ENCODE measurements at regions not wholly inside any gene's neighbourhood (a gene's known extent, or its start where the extent isn't known, plus 50 kb on each side); places are given as distances from the start of the nearest gene placed in this dataset.

DNA sequence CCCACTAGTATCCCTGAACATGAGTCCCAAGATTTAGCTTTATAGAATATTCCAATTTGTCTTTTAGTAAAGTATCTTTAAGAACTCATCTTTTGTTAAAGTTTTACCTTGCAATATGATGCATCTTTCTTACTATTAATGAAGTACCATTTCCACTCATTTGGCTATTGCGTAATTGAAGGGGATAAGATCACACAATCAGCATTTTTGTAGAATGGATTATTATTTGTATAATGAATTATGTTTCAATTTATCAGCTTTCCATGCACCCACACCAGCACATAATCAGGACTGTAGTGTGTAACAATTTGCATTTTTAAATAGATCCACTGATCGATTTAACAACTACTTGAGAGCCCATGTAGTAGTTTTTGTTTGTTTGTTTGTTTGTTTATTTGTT lies 1364.9 kb upstream of the IGFBP7 start:
- no peak overlapping the region for H3K27ac Mint-ChIP-seq
- POLR2A ChIA-PET: no interaction called here
- H3K9me3 ChIP-seq (ENCODE audit: control insufficient read depth in 2 of 3, low read length in 3 of 3): no peaks in the 10 kb centered on the region
- no peaks in the 10 kb centered on the region for H3K36me3 Mint-ChIP-seq
- H3K4me1 Mint-ChIP-seq: no peaks in the 10 kb centered on the region
- no peaks in the 10 kb centered on the region for H3K27me3 Mint-ChIP-seq
- DNase-seq (no peak), ATAC-seq (no peak)
- H3K4me3 ChIP-seq (ENCODE audit: low read length): no peak overlapping the region
- H3K27ac ChIP-seq (ENCODE audit: low read depth, low read length): no peak overlapping the region
- H3K27me3 ChIP-seq (ENCODE audit: control insufficient read depth in 2 of 2, insufficient read depth in 2 of 2, low read length in 2 of 2): no peaks in the 10 kb centered on the region
- H3K4me3 Mint-ChIP-seq: no peak overlapping the region
- no peaks in the 10 kb centered on the region for H3K36me3 ChIP-seq (ENCODE audit: control insufficient read depth in 2 of 3, insufficient read depth in 3 of 3, low read length in 3 of 3)
- intact Hi-C loops (cut with micrococcal nuclease): no loop called here
- H3K9me3 Mint-ChIP-seq: peaks cover 0 to 11% (median 4%) of the 10 kb centered on the region in 11 donors
- CTCF ChIA-PET: no interaction called here
- H3K4me1 ChIP-seq (ENCODE audit: control insufficient read depth in 2 of 2, insufficient read depth in 2 of 2, low read length in 2 of 2): no peaks in the 10 kb centered on the region

DNA sequence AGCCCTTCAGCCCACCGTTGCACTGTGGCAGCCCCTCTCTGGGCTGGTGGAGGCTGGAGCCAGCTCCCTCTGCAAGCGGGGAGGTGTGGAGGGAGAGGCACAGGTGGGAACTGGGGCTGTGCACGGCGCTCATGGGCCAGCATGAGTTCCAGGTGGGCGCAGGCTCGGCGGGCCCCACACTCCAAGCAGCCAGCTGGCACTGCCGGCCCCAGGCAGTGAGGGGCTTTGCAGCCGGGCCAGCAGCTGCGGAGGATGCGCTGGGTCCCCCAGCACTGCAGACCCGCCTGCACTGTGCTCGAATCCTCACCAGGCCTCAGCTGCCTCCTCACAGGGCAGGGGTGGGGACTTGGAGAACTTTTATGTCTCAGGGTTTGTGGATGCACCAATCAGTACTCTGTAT lies 1354.8 kb upstream of the IGFBP7 start:
- no peaks in the 10 kb centered on the region for H3K36me3 ChIP-seq (ENCODE audit: control insufficient read depth in 2 of 3, insufficient read depth in 3 of 3, low read length in 3 of 3)
- no peak overlapping the region for H3K4me3 Mint-ChIP-seq
- intact Hi-C loops (cut with micrococcal nuclease): no loop called here
- no peak overlapping the region for H3K4me3 ChIP-seq (ENCODE audit: low read length)
- H3K9me3 ChIP-seq (ENCODE audit: control insufficient read depth in 2 of 3, low read length in 3 of 3): no peaks in the 10 kb centered on the region
- POLR2A ChIA-PET: no interaction called here
- H3K27me3 Mint-ChIP-seq: no peaks in the 10 kb centered on the region
- CTCF ChIA-PET: no interaction called here
- no peak overlapping the region for H3K27ac Mint-ChIP-seq
- no peaks in the 10 kb centered on the region for H3K4me1 ChIP-seq (ENCODE audit: control insufficient read depth in 2 of 2, insufficient read depth in 2 of 2, low read length in 2 of 2)
- H3K27me3 ChIP-seq (ENCODE audit: control insufficient read depth in 2 of 2, insufficient read depth in 2 of 2, low read length in 2 of 2): no peaks in the 10 kb centered on the region
- no peaks in the 10 kb centered on the region for H3K4me1 Mint-ChIP-seq
- H3K36me3 Mint-ChIP-seq: no peaks in the 10 kb centered on the region
- ATAC-seq (no peak), DNase-seq (no peak)
- peaks cover 0 to 18% (median 8%) of the 10 kb centered on the region in 11 donors for H3K9me3 Mint-ChIP-seq
- H3K27ac ChIP-seq (ENCODE audit: low read depth, low read length): no peak overlapping the region

DNA sequence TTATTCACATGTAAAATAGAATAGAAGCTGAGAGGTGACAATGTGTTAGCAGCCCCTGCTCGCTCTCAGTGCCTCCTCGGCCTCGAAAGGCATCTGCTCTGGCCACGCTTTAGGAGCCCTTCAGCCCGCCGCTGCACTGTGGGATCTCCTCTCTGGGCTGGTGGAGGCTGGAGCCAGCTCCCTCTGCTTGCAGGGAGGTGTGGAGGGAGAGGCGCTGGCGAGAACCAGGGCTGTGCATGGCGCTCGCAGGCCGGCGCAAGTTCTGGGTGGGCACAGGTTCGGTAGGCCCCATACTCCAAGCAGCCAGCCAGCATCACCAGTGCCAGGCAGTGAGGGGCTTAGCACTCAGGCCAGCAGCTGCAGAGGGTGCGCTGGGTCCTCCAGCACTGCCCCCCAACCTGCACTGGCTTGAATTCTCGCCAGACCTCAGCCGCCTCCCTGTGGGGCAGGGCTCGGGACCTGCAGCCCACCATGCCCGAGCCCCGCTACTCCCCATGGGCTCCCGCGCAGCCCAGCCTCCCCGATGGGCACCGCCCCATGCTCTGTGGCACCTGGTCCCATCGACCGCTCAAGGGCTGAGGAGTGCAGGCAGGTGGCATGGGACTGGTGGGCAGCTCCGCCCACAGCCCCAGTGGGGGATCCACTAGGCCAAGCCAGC lies 1346.7 kb upstream of the IGFBP7 start:
- CTCF ChIA-PET: no interaction called here
- H3K4me1 ChIP-seq (ENCODE audit: control insufficient read depth in 2 of 2, insufficient read depth in 2 of 2, low read length in 2 of 2): no peaks in the 10 kb centered on the region
- no peaks in the 10 kb centered on the region for H3K27me3 ChIP-seq (ENCODE audit: control insufficient read depth in 2 of 2, insufficient read depth in 2 of 2, low read length in 2 of 2)
- Mint-ChIP-seq H3K4me3 (no peak overlapping the region), H3K27me3 (no peaks in the 10 kb centered on the region), H3K4me1 (no peaks in the 10 kb centered on the region), H3K27ac (no peak overlapping the region), H3K9me3 (peaks cover 0 to 16% (median 3%) of the 10 kb centered on the region in 11 donors), H3K36me3 (no peaks in the 10 kb centered on the region)
- no peak overlapping the region for H3K4me3 ChIP-seq (ENCODE audit: low read length)
- no peak overlapping the region for H3K27ac ChIP-seq (ENCODE audit: low read depth, low read length)
- intact Hi-C loops (cut with micrococcal nuclease): no loop called here
- no peaks in the 10 kb centered on the region for H3K9me3 ChIP-seq (ENCODE audit: control insufficient read depth in 2 of 3, low read length in 3 of 3)
- no peaks in the 10 kb centered on the region for H3K36me3 ChIP-seq (ENCODE audit: control insufficient read depth in 2 of 3, insufficient read depth in 3 of 3, low read length in 3 of 3)
- DNase-seq: no peak
- POLR2A ChIA-PET: no interaction called here
- ATAC-seq: no peak

DNA sequence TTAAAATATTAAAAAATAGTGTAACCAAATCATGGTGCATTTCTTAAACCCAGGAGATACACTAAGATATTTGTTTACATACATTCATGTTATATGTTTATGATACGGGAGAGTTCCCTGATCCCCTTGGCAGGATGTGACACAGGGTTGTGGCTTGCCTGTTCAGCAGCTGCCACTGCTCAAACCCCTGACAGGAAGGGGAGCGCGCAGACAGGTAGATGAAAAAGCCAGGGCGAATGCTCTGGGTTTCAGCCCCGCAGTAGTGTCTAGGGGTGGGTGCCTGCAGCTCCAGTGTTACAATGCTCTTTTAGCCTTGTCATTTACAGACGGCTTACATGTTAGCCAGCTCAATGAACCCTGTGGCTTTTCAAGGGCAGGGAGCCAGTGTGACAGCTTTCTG lies 1343.8 kb upstream of the IGFBP7 start:
- H3K27ac Mint-ChIP-seq: no peak overlapping the region
- no peak for DNase-seq
- intact Hi-C loops (cut with micrococcal nuclease): no loop called here
- ATAC-seq: no peak
- H3K36me3 ChIP-seq (ENCODE audit: control insufficient read depth in 2 of 3, insufficient read depth in 3 of 3, low read length in 3 of 3): no peaks in the 10 kb centered on the region
- H3K27ac ChIP-seq (ENCODE audit: low read depth, low read length): no peak overlapping the region
- H3K27me3 Mint-ChIP-seq: no peaks in the 10 kb centered on the region
- H3K36me3 Mint-ChIP-seq: no peaks in the 10 kb centered on the region
- CTCF ChIA-PET: no interaction called here
- H3K4me1 ChIP-seq (ENCODE audit: control insufficient read depth in 2 of 2, insufficient read depth in 2 of 2, low read length in 2 of 2): no peaks in the 10 kb centered on the region
- no peak overlapping the region for H3K4me3 ChIP-seq (ENCODE audit: low read length)
- no peaks in the 10 kb centered on the region for H3K4me1 Mint-ChIP-seq
- no peaks in the 10 kb centered on the region for H3K27me3 ChIP-seq (ENCODE audit: control insufficient read depth in 2 of 2, insufficient read depth in 2 of 2, low read length in 2 of 2)
- H3K9me3 Mint-ChIP-seq: peaks cover 0 to 14% (median 3%) of the 10 kb centered on the region in 11 donors
- H3K4me3 Mint-ChIP-seq: no peak overlapping the region
- POLR2A ChIA-PET: no interaction called here
- H3K9me3 ChIP-seq (ENCODE audit: control insufficient read depth in 2 of 3, low read length in 3 of 3): no peaks in the 10 kb centered on the region

DNA sequence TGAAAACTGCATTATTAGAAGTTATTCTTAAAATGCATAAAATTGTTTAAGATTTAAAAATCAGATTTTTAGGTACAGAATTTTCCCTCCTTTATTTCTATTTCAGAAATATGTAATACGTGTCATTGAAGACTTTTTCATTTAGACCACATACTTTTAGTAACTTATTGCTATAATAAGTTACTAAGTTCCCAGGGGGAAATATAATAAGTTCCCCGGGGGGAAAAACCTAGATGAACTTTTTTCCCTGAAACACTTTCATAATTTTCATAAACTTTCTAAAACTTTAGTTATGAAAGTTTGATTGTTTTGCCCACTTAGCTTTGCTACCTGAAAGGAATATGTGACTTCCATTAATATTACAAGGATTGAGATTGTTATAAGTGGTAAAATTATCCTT lies 1341.5 kb upstream of the IGFBP7 start:
- no peak for ATAC-seq
- Histone ChIP-seq H3K27ac (ENCODE audit: low read depth, low read length) (no peak overlapping the region), H3K4me3 (ENCODE audit: low read length) (no peak overlapping the region), H3K4me1 (ENCODE audit: control insufficient read depth in 2 of 2, insufficient read depth in 2 of 2, low read length in 2 of 2) (no peaks in the 10 kb centered on the region), H3K36me3 (ENCODE audit: control insufficient read depth in 2 of 3, insufficient read depth in 3 of 3, low read length in 3 of 3) (no peaks in the 10 kb centered on the region), H3K9me3 (ENCODE audit: control insufficient read depth in 2 of 3, low read length in 3 of 3) (no peaks in the 10 kb centered on the region), H3K27me3 (ENCODE audit: control insufficient read depth in 2 of 2, insufficient read depth in 2 of 2, low read length in 2 of 2) (no peaks in the 10 kb centered on the region)
- intact Hi-C loops (cut with micrococcal nuclease): no loop called here
- Mint-ChIP-seq H3K4me1 (no peaks in the 10 kb centered on the region), H3K27me3 (no peaks in the 10 kb centered on the region), H3K36me3 (no peaks in the 10 kb centered on the region), H3K4me3 (no peak overlapping the region), H3K9me3 (peaks cover 0 to 12% (median 3%) of the 10 kb centered on the region in 11 donors), H3K27ac (no peak overlapping the region)
- ChIA-PET POLR2A (no interaction called here), CTCF (no interaction called here)
- DNase-seq: no peak

DNA sequence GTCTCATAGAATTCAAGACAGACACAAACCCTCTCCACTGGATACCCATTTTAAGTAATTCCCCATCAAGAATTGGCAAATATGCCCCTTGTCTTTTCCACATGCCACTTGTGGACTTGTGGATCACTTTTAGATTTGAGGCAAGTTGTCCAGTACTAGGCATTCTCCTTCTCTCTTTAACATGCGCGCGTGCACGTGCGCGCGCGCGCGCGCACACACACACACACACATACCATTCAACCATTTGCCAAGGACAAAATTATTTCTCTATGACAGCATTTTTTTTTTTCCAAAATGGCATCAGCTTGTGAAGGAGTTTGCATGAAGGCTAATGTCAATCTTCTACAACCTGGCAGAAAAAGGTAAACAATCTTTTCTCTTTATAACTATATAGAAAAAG lies 1325.7 kb upstream of the IGFBP7 start:
- no peaks in the 10 kb centered on the region for H3K36me3 Mint-ChIP-seq
- H3K27ac Mint-ChIP-seq: no peak overlapping the region
- H3K9me3 Mint-ChIP-seq: peaks cover 3 to 33% (median 12%) of the 10 kb centered on the region in 11 donors
- DNase-seq (no peak), ATAC-seq (no peak)
- H3K9me3 ChIP-seq (ENCODE audit: control insufficient read depth in 2 of 3, low read length in 3 of 3): peaks cover 0 to 4% (median 0%) of the 10 kb centered on the region in 3 experiments
- intact Hi-C loops (cut with micrococcal nuclease): no loop called here
- no peaks in the 10 kb centered on the region for H3K36me3 ChIP-seq (ENCODE audit: control insufficient read depth in 2 of 3, insufficient read depth in 3 of 3, low read length in 3 of 3)
- no peaks in the 10 kb centered on the region for H3K27me3 ChIP-seq (ENCODE audit: control insufficient read depth in 2 of 2, insufficient read depth in 2 of 2, low read length in 2 of 2)
- H3K4me3 Mint-ChIP-seq: no peak overlapping the region
- H3K4me3 ChIP-seq (ENCODE audit: low read length): no peak overlapping the region
- ChIA-PET POLR2A (no interaction called here), CTCF (no interaction called here)
- no peak overlapping the region for H3K27ac ChIP-seq (ENCODE audit: low read depth, low read length)
- H3K4me1 ChIP-seq (ENCODE audit: control insufficient read depth in 2 of 2, insufficient read depth in 2 of 2, low read length in 2 of 2): no peaks in the 10 kb centered on the region
- no peaks in the 10 kb centered on the region for H3K4me1 Mint-ChIP-seq
- H3K27me3 Mint-ChIP-seq: no peaks in the 10 kb centered on the region

DNA sequence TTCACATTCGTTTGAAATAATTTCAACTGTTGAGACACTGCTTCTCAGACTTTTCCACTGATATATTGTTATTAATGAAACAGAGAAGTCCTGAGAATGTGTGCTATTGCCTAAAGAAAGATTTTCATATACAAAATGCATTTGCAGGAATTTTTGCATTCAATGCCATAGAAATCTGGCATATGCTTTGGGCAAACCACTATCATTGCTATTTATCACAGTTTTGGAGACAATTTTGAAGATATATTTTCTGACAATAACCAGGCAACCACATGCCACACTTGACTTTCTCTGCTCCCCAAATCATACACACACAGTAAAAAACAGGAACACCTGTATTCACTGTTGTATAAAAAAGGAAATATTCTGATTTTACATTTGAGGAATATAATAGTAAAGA lies 1303.7 kb upstream of the IGFBP7 start:
- no peak overlapping the region for H3K27ac Mint-ChIP-seq
- POLR2A ChIA-PET: no interaction called here
- ATAC-seq (no peak), DNase-seq (no peak)
- H3K36me3 ChIP-seq (ENCODE audit: control insufficient read depth in 2 of 3, insufficient read depth in 3 of 3, low read length in 3 of 3): no peaks in the 10 kb centered on the region
- no peaks in the 10 kb centered on the region for H3K27me3 Mint-ChIP-seq
- H3K27me3 ChIP-seq (ENCODE audit: control insufficient read depth in 2 of 2, insufficient read depth in 2 of 2, low read length in 2 of 2): no peaks in the 10 kb centered on the region
- intact Hi-C loops (cut with micrococcal nuclease): no loop called here
- peaks cover 0 to 10% (median 2%) of the 10 kb centered on the region in 11 donors for H3K9me3 Mint-ChIP-seq
- H3K4me3 Mint-ChIP-seq: no peak overlapping the region
- no peaks in the 10 kb centered on the region for H3K36me3 Mint-ChIP-seq
- H3K4me3 ChIP-seq (ENCODE audit: low read length): no peak overlapping the region
- H3K27ac ChIP-seq (ENCODE audit: low read depth, low read length): no peak overlapping the region
- CTCF ChIA-PET: no interaction called here
- H3K4me1 ChIP-seq (ENCODE audit: control insufficient read depth in 2 of 2, insufficient read depth in 2 of 2, low read length in 2 of 2): no peaks in the 10 kb centered on the region
- H3K9me3 ChIP-seq (ENCODE audit: control insufficient read depth in 2 of 3, low read length in 3 of 3): no peaks in the 10 kb centered on the region
- no peaks in the 10 kb centered on the region for H3K4me1 Mint-ChIP-seq

All from naive thymus-derived CD4-positive, alpha-beta T cell (primary cell).